Brain microvascular endothelial cell (primary cell): ENCODE measurements at regions not wholly inside any gene's neighbourhood (a gene's known extent, or its start where the extent isn't known, plus 50 kb on each side); places are given as distances from the start of the nearest gene placed in this dataset.
"Not testable (repeated sequence)": the region's sequence is repeated elsewhere in the genome, so short reads cannot be mapped to it uniquely, and the experiment has no call there.

Experiments
- DNase-seq: peaks from one replicate; pipeline ENCODE4 v3.0.0-alpha.2; 2020
- H3K27ac ChIP-seq: fragments of 250-450 bp; sonication (Bioruptor Pico); 2 replicates; pipeline ENCODE4 v1.5.1; 2020; ENCODE audit warnings: mild to moderate bottlenecking, moderate library complexity
- H3K27me3 ChIP-seq: fragments of 250-450 bp; sonication (Bioruptor Pico); replicated peaks from 2 replicates; pipeline ENCODE4 v1.5.1; 2020; ENCODE audit warnings: mild to moderate bottlenecking
- H3K36me3 ChIP-seq: fragments of 250-450 bp; sonication (Bioruptor Pico); replicated peaks from 2 replicates; pipeline ENCODE4 v1.5.1; 2020; ENCODE audit warnings: mild to moderate bottlenecking
- H3K4me3 ChIP-seq: 2 replicates; pipeline ENCODE4 v1.5.1; 2011; ENCODE audit warnings: low read depth, mild to moderate bottlenecking, control low read depth, low read length, moderate library complexity
- in situ Hi-C: cut with HindIII; loops from 2 replicates; pipeline ENCODE4 v1.10.0; 2017; ENCODE audit warnings: low sequenced_read_pairs, low pct_ligation_motif_present
- TF ChIP-seq, protein P1 (sequence below): IDR thresholded peaks from 2 replicates; pipeline ENCODE4 v1.5.1; 2011; ENCODE audit warnings: low read depth, mild to moderate bottlenecking, moderate library complexity, low read length, control low read depth, inconsistent platforms; ENCODE audit errors: missing control alignments

DNA sequence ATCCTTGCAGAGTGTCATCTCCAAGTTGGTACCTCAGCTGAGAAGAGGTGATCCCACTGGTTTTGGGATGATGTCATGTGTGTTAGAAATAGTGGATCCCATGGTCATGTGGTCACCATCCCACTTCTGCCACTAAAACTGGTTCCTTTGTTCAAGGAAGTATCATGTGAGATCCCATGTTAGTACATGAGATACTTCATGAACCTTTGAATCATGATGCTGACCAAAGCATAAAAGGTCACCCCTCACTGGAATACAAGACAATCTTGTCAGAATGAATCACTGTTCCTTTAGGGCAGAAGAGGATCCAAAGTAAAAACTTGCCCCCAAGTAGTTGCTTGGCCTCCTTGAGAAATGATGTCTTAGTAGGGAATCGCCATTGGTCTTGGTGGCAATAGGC lies 150.9 kb upstream of the MOCS2 start:
- Histone ChIP-seq H3K27ac (no peak overlapping the region), H3K27me3 (no peaks in the 10 kb centered on the region), H3K36me3 (no peaks in the 10 kb centered on the region), H3K4me3 (no peak overlapping the region)
- no peak for DNase-seq
- TF ChIP-seq, protein P1, sequence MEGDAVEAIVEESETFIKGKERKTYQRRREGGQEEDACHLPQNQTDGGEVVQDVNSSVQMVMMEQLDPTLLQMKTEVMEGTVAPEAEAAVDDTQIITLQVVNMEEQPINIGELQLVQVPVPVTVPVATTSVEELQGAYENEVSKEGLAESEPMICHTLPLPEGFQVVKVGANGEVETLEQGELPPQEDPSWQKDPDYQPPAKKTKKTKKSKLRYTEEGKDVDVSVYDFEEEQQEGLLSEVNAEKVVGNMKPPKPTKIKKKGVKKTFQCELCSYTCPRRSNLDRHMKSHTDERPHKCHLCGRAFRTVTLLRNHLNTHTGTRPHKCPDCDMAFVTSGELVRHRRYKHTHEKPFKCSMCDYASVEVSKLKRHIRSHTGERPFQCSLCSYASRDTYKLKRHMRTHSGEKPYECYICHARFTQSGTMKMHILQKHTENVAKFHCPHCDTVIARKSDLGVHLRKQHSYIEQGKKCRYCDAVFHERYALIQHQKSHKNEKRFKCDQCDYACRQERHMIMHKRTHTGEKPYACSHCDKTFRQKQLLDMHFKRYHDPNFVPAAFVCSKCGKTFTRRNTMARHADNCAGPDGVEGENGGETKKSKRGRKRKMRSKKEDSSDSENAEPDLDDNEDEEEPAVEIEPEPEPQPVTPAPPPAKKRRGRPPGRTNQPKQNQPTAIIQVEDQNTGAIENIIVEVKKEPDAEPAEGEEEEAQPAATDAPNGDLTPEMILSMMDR: no peak
- in situ Hi-C loops: no loop called here

DNA sequence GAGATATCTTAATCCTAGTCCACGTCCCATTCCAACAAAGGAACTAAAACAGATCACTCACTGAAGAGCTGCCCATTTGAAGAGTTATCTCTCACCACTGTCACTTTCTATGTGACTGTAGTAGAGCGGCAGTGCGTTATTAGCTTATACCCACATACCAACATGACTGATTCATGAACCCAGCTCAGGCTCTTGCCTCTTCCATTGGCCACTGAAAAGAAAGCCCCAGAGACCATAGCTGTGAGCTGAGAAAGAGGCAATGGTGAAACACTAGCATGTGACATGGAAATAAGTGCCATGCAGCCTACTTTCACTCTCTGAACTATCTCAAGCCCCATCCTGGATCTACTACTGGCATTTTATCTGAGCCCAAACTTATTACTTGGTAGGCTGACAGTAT lies 151.7 kb upstream of the MOCS2 start:
- DNase-seq: peak; percentile 14
- Histone ChIP-seq H3K27me3 (no peaks in the 10 kb centered on the region), H3K36me3 (no peaks in the 10 kb centered on the region), H3K27ac (no peak overlapping the region), H3K4me3 (no peak overlapping the region)
- TF ChIP-seq, protein P1: no peak
- in situ Hi-C loops: no loop called here

GRCh38 chr5:53262348-53262970 lies 152.9 kb upstream of the MOCS2 start:
- DNase-seq: peak; percentile 63
- Histone ChIP-seq H3K27ac (no peak overlapping the region), H3K36me3 (no peaks in the 10 kb centered on the region), H3K27me3 (no peaks in the 10 kb centered on the region), H3K4me3 (no peak overlapping the region)
- in situ Hi-C loops: no loop called here
- TF ChIP-seq, protein P1: peak; percentile 75

- Histone ChIP-seq H3K4me3 (no peak overlapping the region), H3K36me3 (no peaks in the 10 kb centered on the region), H3K27me3 (no peaks in the 10 kb centered on the region), H3K27ac (no peak overlapping the region)
- no peak for DNase-seq
- TF ChIP-seq, protein P1: no peak
- in situ Hi-C loops: no loop called here
Observed at GRCh38 chr5:53263151-53263550, 153.6 kb upstream of the MOCS2 start.

DNA sequence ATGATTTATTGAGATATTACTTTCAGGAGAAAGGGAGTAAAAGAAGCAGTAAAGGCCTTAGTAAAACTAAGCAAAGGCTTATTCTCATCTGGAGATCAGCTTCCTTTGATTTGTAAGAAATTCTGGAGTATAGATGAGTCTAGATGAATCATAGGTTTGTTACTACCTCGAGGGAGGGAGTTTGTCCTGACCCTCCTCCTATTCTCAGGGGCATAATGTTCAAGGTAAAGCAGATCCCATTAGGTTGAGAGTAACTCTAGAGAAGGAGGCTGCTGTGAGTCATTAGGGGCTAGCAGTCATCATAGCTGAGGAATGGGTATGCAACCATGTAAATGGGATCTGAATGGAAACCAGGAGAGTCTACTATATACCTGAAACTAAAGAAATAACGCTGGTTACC lies 155.5 kb upstream of the MOCS2 start:
- H3K27me3 ChIP-seq: no peaks in the 10 kb centered on the region
- no peaks in the 10 kb centered on the region for H3K36me3 ChIP-seq
- TF ChIP-seq, protein P1: no peak
- no peak overlapping the region for H3K4me3 ChIP-seq
- no peak for DNase-seq
- no peak overlapping the region for H3K27ac ChIP-seq
- in situ Hi-C loops: no loop called here

GRCh38 chr5:53268241-53268640 lies 158.7 kb upstream of the MOCS2 start:
- H3K4me3 ChIP-seq, H3K27ac ChIP-seq, H3K27me3 ChIP-seq, H3K36me3 ChIP-seq, in situ Hi-C loops, DNase-seq: not testable (repeated sequence)
